NOMO-1 treated with dmso at 0.1 percent for 144 hours (cell line): ENCODE measurements at regions not wholly inside any gene's neighbourhood (a gene's known extent, or its start where the extent isn't known, plus 50 kb on each side); places are given as distances from the start of the nearest gene placed in this dataset.
"Not testable (repeated sequence)": the region's sequence is repeated elsewhere in the genome, so short reads cannot be mapped to it uniquely, and the experiment has no call there.

ENCODE experiments used
- DNase-seq: peaks from one replicate; lab custom pipeline; 2025; ENCODE audit not compliant: unreplicated experiment; lab: John Stamatoyannopoulos, UW

GRCh38 chr6:22349051-22349450 lies 52.2 kb upstream of the PRL start:
- no peak for DNase-seq

DNA sequence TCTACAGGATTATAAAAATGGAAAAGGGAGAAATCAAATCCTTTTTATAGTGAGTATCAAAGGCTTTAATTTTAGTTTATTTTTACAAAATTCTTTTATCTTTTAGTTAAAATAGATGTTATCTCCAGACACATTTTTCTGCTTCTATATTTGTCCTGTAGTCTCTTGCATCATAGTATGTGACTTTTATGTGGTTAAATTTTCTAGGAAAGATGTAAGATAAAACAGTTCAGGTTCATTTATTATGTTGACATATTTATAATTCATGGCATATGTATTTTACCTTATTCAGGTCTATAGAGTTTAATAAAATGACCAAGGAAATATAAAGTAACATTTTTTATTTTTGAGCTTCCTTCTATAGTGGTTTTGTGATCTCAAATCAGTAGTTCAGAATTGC lies 52.7 kb upstream of the PRL start:
- DNase-seq = no peak

DNA sequence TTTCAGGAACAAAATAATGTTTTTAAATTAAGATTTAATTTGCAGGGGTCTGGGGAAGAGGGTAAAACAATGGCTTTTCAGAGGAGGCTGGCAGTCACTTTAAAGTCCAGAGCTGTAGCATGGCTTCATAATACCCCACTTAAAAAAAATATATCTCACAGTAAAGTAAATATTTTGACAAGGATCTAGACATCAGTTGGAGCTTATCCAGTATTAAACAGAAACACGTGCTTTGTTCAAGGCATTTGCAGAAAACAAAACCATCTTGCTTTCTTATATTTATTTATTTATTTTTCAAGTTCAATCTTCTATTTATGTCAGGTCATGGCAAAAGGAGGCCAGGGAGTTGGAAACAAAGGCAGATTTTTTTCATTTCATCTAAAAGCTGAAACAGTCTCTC lies 53.3 kb upstream of the PRL start:
- no peak for DNase-seq

GRCh38 chr6:22353101-22353500 lies 56.3 kb upstream of the PRL start:
- DNase-seq = no peak

- DNase-seq = no peak
These were observed 59.6 kb upstream of the PRL start for GRCh38 chr6:22356362-22356940.

GRCh38 chr6:22357724-22358189 lies 60.9 kb upstream of the PRL start:
- DNase-seq = no peak

DNA sequence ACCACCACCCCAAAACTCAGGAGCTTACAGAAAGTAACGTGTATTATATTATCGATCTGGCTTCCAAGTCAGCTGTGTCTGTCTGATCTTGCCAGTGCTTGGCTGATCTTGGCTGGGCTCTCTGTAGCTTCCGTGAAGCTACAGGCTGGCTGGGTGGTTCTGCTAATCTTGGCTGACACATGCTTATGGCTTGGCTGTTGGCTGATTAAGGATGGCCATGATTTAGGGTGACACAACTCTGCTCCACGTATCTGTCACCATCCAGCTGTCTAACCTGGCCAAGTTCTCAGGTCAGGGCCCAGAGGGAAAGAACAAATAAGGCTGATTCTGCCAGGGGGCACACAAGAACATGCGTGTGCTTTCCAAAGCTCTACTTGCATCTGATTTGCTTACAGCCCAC lies 64.7 kb upstream of the PRL start:
- no peak for DNase-seq

- DNase-seq = no peak
These were observed 65.5 kb upstream of the PRL start for GRCh38 chr6:22362361-22362760.

GRCh38 chr6:22363166-22363713 lies 66.4 kb upstream of the PRL start:
- DNase-seq = no peak

DNA sequence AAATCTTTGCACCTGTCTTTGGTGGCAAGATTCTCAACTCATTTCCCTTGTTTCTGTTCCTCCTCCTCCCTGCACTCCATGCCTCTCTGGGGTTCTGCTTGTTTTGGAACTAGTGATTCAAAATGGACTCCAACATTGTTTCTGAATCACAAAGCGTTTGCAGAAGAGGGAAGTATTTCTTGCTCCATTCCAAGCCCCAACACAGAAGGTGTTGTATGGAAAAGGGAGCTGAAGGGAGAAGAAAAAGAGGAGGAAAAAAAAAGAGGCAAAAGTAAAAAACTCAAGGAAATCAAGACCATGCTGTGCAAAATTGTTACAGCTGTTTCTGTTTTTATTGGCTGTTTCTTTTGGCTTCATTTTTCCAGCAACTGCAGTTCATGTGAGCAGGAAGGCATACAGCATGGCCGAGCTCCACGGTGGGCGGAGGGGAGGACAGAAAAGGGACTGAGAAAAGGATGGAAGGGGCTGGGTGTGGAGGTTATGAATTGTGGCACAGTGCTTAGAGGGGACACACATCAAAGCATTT lies 66.9 kb upstream of the PRL start:
- no peak for DNase-seq

DNA sequence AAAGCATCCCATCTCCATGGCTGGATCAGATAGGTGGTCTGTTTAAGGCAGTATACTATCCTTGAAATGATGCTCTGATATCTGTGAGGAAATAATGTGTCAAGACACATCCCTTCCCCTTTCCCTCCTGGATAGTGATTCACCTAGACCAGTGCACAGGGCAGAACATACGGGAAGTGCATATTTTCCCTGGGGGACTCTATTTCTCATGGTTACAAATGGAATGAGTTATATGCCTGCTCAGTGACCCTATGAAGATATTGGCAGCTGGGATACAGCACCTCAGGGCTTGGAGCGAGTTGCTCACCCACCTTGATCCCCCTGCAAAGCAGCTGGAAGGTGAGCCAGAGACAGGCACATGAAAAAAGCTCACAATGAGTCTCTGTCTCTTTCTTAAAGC lies 67.5 kb upstream of the PRL start:
- DNase-seq = no peak

GRCh38 chr6:22366214-22366613 lies 69.4 kb upstream of the PRL start:
- peak; percentile 21 for DNase-seq

GRCh38 chr6:22367346-22367745 lies 70.5 kb upstream of the PRL start:
- DNase-seq = no peak

DNA sequence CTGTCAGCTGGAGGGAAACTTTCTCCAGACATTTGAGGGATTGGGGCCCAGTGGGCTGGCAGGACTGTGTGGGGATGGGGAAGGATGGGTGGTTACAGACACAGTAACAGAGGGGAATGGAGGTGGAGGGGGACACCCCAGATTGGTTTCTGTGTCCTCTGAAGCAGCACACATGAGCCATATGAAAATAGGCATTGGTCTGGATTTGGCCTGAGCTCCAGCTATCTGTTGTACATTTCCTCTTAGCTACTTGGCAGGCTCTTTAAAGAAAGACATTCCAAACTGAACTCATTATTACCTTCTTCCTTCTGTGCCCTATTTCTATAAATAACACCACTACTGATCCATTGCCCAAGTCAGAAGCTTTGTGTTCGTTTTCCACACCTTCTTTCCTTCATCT lies 72.0 kb upstream of the PRL start:
- DNase-seq = no peak

DNA sequence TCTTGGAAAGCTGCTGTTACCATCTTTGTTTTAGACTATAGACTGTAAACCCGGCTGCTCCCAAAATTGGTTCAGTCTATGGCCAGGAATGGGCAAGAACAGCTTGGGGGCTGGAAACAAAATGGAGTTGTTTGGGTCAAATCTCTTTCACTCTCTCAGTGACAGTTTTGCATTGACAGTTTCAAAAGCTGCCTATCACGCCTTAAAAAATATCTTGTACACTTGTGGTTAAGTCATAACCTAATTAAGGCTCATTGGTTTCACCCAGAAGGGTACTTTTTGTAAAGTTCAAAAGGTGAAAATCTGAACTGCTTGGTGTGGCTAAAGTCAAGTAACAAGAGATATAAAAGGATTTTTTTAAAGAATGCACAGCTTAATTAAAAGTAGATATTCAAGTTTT lies 76.1 kb upstream of the PRL start:
- DNase-seq = no peak

DNA sequence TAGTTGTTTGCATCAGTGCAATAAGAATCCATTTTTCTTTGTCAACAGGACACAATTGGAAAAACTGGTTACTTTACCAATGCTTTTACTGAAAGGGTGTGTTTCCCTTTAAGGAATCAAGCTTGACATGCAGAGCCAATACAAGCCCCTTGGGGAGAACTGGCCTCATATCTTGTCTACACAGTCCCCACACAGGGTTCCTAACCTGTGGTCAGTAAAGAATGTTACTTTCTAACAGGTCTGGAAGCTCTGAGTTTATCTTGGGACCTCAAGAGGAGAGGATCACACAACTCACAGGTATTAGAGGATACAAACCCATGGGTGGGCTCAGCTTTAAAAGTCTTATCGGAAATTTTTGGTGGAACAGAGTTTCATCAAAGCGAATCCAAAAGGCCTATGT lies 78.1 kb upstream of the PRL start:
- DNase-seq = not testable (repeated sequence)

DNA sequence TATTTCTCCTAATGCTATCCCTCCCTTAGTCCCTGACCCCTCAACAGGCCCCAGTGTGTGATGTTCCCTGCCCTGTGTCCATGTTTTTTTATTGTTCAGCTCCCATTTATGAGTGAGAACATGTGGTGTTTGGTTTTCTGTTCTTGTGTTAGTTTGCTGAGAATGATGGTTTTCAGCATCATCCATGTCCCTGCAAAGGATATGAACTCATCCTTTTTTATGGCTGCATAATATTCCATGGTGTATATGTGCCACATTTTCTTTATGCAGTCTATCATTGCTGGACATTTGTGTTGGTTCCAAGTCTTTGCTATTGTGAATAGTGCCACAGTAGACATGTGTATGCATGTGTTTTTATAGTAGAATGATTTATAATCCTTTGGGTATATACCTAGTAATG lies 79.5 kb upstream of the PRL start:
- DNase-seq = not testable (repeated sequence)

DNA sequence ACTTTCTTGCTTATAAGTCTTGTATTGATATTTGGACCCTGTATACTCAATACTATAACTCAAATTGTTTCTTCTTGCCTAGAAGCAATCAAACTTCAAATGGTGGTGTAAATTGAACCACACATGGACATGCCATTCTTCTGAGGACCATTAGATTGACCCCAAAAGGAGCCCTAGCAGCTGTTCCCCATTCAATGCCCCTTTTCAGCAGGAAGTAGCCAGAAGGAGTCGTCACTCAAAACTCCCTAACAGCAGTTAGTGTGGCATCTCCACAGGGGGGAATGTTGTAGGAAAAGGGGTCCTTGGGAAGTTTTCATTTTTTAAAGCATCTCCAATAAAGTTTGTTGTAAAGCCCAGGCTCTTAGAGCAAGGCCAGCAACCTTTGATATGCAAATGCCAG lies 81.7 kb upstream of the PRL start:
- DNase-seq = not testable (repeated sequence)

GRCh38 chr6:22380236-22380635 lies 83.4 kb upstream of the PRL start:
- DNase-seq = no peak

DNA sequence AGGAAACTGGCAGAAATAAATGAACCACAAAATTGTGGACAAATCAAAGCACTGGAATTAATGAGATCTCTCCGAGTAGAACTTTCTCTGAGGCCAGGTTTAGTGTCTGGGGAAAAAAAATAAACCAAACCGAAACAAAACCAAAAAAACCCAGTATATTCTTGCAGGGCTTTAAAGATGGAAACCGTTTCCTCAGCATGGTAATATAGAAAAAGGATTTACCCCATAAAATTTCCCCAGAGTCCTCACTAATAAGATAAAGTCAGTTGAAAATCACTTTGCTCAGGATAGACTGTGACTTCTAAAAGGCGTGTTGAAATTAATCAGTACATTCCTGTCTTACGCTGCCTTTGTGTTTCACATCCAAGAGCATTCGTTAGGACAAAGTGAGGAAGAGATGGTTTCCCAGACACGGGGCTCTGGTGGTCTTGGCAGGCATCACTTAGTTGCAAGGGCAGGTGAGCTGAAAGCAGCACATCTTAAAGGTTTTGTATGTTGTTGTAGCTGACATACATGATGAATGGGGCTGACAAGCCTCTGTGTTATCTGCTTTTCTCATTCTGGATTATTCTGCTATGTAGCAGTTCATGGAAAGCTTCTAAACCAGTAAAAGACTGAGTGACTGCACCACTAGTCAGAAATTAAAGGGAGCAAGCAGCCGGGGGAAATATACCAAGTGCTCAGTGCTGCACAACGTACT lies 85.2 kb upstream of the PRL start:
- no peak for DNase-seq

DNA sequence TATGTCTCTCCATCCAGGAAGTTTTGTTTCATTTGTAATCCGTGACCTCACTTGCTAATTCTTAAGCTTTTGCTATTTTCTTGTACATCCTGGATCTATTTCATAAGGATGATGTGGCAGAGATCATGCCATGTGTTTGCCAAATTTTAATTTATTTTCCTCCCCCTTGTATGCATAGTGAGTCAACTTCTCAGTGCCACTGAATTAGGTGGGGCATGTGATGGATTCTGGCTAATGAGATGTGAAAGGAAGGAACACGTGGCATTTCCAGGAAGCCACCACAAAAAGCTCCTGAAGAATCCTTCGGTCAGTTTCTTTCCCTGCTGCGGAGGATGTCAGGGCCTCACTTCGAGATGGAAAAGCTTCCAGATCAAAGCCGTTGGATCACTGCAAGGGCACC lies 86.2 kb upstream of the PRL start:
- DNase-seq = no peak

- DNase-seq = no peak
These were observed 95.9 kb upstream of the PRL start for GRCh38 chr6:22392711-22393110.

- DNase-seq = no peak
These were observed 97.9 kb upstream of the PRL start for GRCh38 chr6:22394691-22395090.
